Lower lobe of right lung (tissue), 2 donors: ENCODE measurements at regions not wholly inside any gene's neighbourhood (a gene's known extent, or its start where the extent isn't known, plus 50 kb on each side); places are given as distances from the start of the nearest gene placed in this dataset.
A peak's percentile ranks its signal among the peaks of the same experiment; 100 is the strongest.

Experiments
- ATAC-seq, 2 donors: fragments of 200-7000 bp; cut with Tn5 transposase; one replicate each; pipeline ENCODE4 v1.9.1; 2020 to 2022; ENCODE audit warnings: mild to moderate bottlenecking in 2 of 2, moderate library complexity in 2 of 2
- DNase-seq: peaks from one replicate; pipeline ENCODE4 v3.0.0-alpha.2; 2020
- H3K27ac ChIP-seq: fragments of 200-600 bp; one replicate; pipeline ENCODE4 v1.8.0; 2022
- H3K27me3 ChIP-seq: fragments of 200-600 bp; one replicate; pipeline ENCODE4 v1.8.0; 2022; ENCODE audit warnings: low read depth
- H3K36me3 ChIP-seq: fragments of 200-600 bp; one replicate; pipeline ENCODE4 v1.8.0; 2022; ENCODE audit warnings: mild to moderate bottlenecking
- H3K4me1 ChIP-seq: fragments of 200-600 bp; one replicate; pipeline ENCODE4 v1.8.0; 2022
- H3K4me3 ChIP-seq: fragments of 200-600 bp; one replicate; pipeline ENCODE4 v1.8.0; 2022; ENCODE audit warnings: mild to moderate bottlenecking
- H3K9me3 ChIP-seq: fragments of 200-600 bp; one replicate; pipeline ENCODE4 v1.8.0; 2022
- CTCF ChIP-seq: fragments of 200-600 bp; IDR thresholded peaks from one replicate; pipeline ENCODE4 v1.8.0; 2022; ENCODE audit warnings: antibody characterized with exemption, mild to moderate bottlenecking
- intact Hi-C: fragments of 100-400 bp; cut with DNase I; formaldehyde crosslinking; loops from one replicate; pipeline ENCODE4 v1.11.0; 2022
- donor health status: DM: no; HTN: yes; CAD: no; lungs with severe emphysema.

GRCh38 chr6:21333715-21334114, 259.8 kb upstream of the SOX4 start:
- Histone ChIP-seq H3K4me1 (no peaks in the 10 kb centered on the region), H3K9me3 (no peaks in the 10 kb centered on the region), H3K36me3 (no peaks in the 10 kb centered on the region), H3K27me3 (no peaks in the 10 kb centered on the region), H3K4me3 (no peak overlapping the region), H3K27ac (no peak overlapping the region)
- no peak for TF ChIP-seq CTCF
- ATAC-seq (no peak), DNase-seq (no peak)
- intact Hi-C loops = no loop called here

- Histone ChIP-seq H3K4me3 (no peak overlapping the region), H3K36me3 (no peaks in the 10 kb centered on the region), H3K27ac (no peak overlapping the region), H3K27me3 (no peaks in the 10 kb centered on the region), H3K9me3 (no peaks in the 10 kb centered on the region), H3K4me1 (no peaks in the 10 kb centered on the region)
- ATAC-seq = no peak
- intact Hi-C loops = no loop called here
- DNase-seq = no peak
- TF ChIP-seq CTCF = no peak
Measured at GRCh38 chr6:21334651-21335050, 258.9 kb upstream of the SOX4 start.

GRCh38 chr6:21335591-21335990, 258.0 kb upstream of the SOX4 start:
- ATAC-seq = no peak
- H3K27ac ChIP-seq = no peak overlapping the region
- intact Hi-C loops = no loop called here
- H3K4me1 ChIP-seq = no peaks in the 10 kb centered on the region
- no peak for TF ChIP-seq CTCF
- H3K9me3 ChIP-seq = no peaks in the 10 kb centered on the region
- no peak overlapping the region for H3K4me3 ChIP-seq
- H3K36me3 ChIP-seq = no peaks in the 10 kb centered on the region
- no peak for DNase-seq
- no peaks in the 10 kb centered on the region for H3K27me3 ChIP-seq

GRCh38 chr6:21337263-21337662, 256.3 kb upstream of the SOX4 start:
- Histone ChIP-seq H3K27me3 (no peaks in the 10 kb centered on the region), H3K4me1 (peaks cover 12% of the 10 kb centered on the region), H3K36me3 (no peaks in the 10 kb centered on the region), H3K9me3 (no peaks in the 10 kb centered on the region), H3K4me3 (no peak overlapping the region), H3K27ac (no peak overlapping the region)
- TF ChIP-seq CTCF = no peak
- no peak for ATAC-seq
- intact Hi-C loops = no loop called here
- no peak for DNase-seq

GRCh38 chr6:21340573-21340972, 253.0 kb upstream of the SOX4 start:
- intact Hi-C loops = no loop called here
- H3K4me1 ChIP-seq = peaks cover 18% of the 10 kb centered on the region
- H3K27ac ChIP-seq = no peak overlapping the region
- peak; percentile 42 to 48 for ATAC-seq
- H3K27me3 ChIP-seq = no peaks in the 10 kb centered on the region
- no peak for DNase-seq
- no peak overlapping the region for H3K4me3 ChIP-seq
- no peaks in the 10 kb centered on the region for H3K36me3 ChIP-seq
- TF ChIP-seq CTCF = no peak
- no peaks in the 10 kb centered on the region for H3K9me3 ChIP-seq

- H3K9me3 ChIP-seq = no peaks in the 10 kb centered on the region
- no peaks in the 10 kb centered on the region for H3K36me3 ChIP-seq
- H3K27ac ChIP-seq = peak overlapping the region; percentile 53
- H3K4me3 ChIP-seq = no peak overlapping the region
- ATAC-seq (peak; percentile 72 to 76), DNase-seq (peak; percentile 58)
- peaks cover 18% of the 10 kb centered on the region for H3K4me1 ChIP-seq
- H3K27me3 ChIP-seq = no peaks in the 10 kb centered on the region
- intact Hi-C loops = no loop called here
- TF ChIP-seq CTCF = no peak
Measured at GRCh38 chr6:21341910-21342309, 251.6 kb upstream of the SOX4 start.
